ENCODE measurements at regions not wholly inside any gene's neighbourhood (a gene's known extent, or its start where the extent isn't known, plus 50 kb on each side); places are given as distances from the start of the nearest gene placed in this dataset.
"Not testable (repeated sequence)": the region's sequence is repeated elsewhere in the genome, so short reads cannot be mapped to it uniquely, and the experiment has no call there.

DNA sequence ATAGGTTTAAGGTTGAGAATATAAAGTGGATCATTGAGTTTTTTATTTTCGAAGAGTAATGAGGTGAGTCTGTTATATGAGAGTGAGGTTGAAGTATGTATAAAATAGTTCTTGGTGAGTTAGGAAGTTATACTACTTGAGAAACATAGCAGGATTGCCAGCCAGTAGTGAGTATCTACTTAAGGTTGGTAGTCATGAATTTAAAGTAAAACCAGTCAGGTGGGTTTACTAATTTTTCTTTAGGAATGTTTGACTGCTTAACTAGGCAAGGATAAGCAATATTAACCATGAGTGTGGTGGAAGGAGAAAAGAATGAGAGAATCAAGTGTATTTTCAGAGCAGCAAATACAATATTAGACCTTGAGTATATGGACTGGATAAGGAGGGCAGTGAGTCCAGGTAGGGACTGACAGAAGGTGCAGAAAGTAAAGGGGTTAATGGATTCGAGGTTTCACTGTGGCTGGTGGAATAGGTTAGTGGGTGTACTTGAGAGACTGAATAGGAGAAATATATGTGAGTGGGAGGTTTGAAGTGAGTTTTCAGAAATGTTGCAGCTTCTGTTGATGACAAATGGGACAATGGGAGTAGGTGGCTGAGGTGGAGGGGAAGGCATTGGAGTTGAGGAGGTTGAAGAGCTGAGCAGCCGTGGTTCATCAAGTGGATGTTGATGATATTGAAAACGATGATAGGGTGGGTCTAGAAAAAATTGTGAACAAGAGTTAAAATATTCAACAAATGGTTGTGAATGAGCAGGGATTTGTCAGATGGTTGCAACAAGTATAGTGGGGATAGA, 232.5 kb upstream of the ASCC3 start:
- no peak for DNase-seq (ENCODE audit: low spot score)

DNA sequence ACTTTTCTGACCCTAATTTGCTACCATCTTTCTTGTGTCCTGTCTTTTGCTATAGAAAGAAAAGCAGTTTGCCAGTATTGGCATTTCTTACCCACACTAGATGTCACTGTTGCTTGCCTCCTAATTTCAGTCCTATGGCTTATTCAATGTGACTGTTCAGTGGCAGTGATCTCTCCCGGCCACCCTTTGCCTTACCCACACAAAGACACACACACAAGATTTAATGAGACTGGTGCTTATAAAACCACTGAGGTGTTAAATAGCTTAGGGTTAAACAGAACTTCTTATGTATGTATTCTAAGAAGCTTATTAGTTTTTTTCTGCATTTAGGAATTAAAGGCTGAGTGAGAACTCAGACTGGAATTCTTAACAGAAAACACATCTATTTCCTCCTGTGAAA, 233.6 kb upstream of the ASCC3 start:
- DNase-seq (ENCODE audit: low spot score) = peak; percentile 64

DNA sequence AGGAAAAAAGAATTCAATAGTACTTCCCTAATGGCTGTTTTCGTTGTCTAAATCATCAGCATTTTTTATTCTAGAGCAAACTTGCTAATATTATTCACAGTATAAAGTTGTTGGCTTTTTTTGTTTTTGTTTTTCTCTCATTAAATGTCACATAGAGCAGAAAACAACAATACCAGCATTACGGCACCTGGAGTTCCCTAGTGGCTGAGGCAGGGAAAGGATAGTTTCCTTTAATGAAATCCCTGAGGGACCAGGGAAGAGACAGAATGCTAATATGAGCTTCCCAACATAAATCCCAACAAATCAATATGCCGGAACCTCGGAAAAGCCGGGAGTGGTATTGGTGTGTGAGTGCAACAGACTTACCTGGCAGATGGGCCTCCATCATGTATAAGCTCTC, 235.2 kb upstream of the ASCC3 start:
- no peak for DNase-seq (ENCODE audit: low spot score)

DNA sequence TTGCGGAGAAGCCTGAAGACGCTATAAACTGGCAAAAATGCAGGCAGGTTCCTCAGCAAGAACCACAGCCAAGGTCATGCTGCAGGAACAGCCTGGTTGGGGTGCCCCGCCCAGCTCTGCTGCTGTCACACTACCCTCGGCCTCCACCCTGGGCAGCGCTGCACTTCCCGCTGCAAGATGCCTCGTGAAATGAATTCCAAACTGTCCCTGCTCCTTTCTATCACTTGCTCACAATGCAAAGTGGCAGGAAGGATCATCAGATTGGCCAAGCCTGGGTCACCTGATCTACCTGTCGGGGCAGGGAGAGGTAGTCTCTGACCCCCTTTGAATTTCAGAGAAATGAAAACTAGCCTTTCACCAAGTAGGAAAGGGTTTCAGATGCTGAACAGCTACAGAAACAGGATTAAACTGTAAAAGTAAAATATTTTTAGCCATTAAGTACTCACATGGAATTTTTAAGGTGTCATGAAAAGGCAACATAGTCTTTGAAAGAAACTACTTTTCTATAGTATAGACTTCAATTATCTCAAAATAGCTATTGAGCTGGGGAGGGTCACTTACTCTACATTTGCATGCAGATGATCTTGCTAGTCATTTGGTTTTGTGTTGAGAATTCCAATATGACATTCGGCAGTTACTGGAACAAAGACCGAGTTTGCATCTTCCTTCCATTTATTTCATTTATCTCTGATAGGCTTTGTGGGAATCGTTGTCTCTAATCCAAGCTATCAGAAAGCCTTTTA, 236.4 kb upstream of the ASCC3 start:
- DNase-seq (ENCODE audit: low spot score) = peak; percentile 38

DNA sequence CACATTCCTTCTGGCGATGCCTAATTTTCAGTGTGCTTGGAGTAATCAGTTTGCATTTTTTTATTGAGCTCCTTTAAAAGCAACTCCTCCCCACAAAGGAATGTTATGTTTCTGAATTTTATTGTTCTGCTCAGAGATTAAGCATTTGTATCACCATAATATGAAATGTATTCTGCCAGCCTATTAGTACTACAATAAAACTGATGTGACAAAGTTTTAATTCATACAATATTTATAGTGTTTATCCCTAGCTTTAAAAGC, 236.9 kb upstream of the ASCC3 start:
- no peak for DNase-seq (ENCODE audit: low spot score)

DNA sequence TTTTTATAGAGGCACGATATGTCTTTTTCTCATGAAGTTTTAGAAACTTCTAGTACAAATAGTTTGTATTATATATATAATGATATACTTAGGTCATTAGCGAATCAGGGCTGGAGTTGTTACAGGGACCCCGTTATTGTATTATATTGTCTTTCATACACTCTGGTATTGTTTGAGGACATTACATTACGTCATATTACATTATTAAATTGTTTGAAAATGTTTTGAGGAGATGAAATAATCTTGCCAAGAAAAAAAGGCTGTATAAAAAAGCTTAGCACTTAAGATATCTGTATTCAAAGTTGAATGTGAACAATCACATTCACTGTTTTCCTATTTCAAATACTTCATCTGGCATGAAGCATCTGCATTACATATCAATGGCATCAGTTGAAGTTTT, 239.6 kb upstream of the ASCC3 start:
- DNase-seq (ENCODE audit: low spot score) = no peak

DNA sequence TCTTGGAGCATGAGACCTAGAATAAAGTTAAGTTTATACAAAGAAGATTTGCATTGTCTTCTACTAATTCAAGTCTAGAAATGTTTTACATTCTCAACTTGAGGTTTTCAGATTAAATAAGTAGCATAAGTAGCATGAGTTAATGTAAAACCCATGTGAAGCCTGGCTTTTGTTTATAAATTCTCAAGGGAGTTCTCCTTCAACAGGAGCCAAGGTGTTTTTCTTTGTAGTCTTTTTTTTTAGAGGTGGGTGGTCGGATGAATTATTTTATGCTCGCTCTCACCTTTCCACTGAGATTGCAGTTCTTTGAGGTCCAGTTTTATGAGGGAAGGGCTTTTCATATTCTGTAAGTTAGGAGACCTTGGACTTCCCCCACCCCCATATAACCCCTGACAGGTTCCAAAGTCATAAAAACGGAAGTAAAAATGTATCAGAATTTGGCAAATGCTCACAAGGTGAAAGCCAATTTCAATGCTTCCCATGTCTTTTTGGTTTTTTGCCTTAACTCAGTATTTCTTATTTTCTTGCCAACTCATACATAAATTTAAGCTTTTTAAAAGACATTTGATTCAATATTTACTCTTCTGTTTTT, 244.3 kb upstream of the ASCC3 start:
- DNase-seq (ENCODE audit: low spot score) = no peak

DNA sequence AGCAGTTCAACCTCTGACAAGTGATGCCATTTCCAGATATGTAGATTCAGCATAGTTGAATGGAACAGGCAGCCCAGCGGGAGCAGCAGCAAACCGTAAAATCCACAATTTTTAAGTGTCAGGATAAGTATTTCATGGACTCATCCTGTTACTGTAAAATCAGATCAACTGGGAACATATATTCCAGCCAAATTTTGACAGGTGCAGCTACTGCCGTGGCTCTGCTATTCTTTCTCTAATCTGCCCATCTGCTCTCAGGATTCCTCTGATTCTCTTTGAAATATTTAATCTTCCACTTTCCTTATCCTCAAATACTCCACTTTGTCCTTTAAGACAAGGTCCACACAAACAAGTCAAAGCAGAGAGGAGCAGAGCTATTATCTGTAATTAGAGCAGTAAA, 245.4 kb upstream of the ASCC3 start:
- no peak for DNase-seq (ENCODE audit: low spot score)

DNA sequence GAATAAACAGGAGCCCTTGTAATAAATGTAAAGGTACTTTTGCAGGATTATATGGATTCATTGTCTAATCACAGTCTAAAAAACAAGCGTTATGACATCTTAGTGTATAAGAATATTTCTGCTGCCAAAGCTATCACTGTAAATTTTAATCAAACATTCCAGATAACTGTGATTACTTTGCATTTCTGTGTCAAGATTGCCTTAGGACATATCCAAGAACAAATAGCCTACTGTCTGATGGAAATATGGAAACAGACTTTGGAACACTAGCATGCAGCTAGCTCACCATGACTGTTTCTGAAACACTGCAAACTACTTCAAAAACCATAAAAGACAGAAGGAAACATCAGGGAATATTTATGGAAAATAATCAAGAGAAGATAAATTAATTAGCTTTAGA, 248.7 kb upstream of the ASCC3 start:
- no peak for DNase-seq (ENCODE audit: low spot score)

DNA sequence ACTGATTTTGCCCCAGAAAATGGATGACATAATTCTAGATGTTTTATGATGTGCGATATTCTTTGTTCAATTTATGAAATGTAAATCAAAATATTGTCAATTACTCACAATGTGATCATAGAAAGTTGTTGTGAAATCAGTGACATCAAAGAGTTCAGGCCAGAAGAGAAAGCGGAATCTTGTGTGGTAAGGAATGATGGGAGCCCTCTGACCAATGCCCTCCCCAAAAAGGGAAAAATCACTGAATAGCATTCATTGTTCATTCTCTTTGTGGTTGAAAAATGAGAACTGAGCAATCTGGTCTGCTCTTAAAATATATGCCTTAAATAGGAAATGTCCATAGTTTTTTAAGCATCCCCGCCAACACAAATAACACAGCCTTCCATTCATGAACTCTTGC, 247.1 kb upstream of the GRIK2 start:
- DNase-seq (ENCODE audit: low spot score) = no peak

DNA sequence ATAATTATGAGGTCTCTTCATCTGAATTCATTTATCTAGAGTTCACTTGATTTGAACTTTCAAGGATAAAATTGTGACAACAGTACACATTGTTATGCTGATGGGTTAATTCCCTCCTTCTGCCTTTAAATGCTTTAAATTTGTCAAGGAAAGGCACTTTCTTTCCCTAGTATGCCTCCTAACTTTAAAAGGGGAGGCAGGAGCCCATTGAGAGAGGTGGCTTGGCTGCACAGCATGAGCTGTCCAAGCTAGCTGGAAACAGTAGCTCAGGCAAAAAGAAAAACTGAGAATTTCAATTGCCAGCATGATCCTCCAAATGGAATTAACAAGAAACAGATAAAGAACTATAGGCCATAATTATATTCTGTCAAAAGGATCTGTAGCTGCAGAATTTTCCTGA, 243.3 kb upstream of the GRIK2 start:
- no peak for DNase-seq (ENCODE audit: low spot score)

DNA sequence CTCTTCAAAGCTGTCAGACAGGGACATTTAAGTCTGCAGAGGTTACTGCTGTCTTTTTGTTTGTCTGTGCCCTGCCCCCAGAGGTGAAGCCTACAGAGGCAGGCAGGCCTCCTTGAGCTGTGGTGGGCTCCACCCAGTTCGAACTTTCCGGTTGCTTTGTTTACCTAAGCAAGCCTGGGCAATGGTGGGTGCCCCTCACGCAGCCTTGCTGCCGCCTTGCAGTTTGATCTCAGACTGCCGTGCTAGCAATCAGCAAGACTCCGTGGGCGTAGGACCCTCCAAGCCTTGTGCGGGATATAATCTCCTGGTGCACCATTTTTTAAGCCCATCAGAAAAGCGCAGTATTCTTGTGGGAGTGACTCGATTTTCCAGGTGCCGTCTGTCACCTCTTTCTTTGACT, 235.9 kb upstream of the GRIK2 start:
- not testable (repeated sequence) for DNase-seq (ENCODE audit: low spot score)

DNA sequence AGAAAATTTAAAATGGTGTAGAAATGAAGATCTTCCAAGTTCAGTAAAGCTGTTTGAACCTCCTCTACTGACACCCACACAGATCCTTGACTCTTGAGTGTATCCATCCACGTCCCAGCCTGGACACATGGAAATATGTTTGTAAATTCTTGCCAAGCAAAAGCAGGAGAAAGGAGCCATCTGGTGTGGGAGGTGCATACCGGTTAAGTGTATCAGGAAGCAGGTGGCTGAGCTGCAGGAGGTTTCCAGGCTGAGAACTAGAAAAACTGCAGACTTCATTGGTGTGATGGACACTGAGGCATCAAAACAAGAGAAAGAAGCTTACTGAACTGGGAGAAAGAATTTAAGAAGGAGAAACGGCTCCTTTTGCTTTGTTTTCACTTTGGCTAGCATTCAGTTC, 229.9 kb upstream of the GRIK2 start:
- no peak for DNase-seq (ENCODE audit: low spot score)

DNA sequence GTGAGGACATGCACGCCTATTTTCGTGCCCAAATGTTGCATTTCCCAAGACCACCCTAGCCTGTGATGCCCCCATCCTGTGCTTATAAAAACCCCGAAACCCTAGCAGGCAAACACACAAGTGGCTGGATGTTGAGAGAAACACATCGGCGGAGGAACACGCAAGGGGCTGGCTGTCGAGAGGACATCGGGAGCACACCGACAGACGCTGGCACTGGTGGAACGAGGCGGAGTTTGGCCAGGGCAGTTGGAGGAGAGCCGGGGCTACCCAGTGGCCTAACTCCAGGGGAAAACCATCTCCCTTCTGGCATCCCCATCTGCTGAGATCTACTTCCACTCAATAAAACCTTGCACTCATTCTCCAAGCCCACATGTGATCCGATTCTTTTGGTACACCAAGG, 225.9 kb upstream of the GRIK2 start:
- no peak for DNase-seq (ENCODE audit: low spot score)

DNA sequence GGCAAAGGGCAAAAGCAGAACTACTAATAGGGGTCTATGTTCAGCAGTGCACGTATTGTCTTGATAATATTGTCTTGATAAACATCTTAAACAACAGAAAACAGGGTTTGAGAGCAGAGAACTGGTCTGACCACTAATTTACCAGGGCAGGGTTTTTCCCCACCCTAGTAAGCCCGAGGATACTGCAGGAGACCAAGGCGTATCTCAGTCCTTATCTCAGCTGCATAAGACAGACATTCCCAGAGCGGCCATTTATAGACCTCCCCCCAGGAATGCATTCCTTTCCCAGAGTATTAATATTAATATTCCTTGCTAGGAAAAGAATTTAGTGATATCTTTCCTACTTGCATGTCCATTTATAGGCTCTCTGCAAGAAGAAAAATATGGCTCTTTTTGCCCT, 222.5 kb upstream of the GRIK2 start:
- not testable (repeated sequence) for DNase-seq (ENCODE audit: low spot score)

DNA sequence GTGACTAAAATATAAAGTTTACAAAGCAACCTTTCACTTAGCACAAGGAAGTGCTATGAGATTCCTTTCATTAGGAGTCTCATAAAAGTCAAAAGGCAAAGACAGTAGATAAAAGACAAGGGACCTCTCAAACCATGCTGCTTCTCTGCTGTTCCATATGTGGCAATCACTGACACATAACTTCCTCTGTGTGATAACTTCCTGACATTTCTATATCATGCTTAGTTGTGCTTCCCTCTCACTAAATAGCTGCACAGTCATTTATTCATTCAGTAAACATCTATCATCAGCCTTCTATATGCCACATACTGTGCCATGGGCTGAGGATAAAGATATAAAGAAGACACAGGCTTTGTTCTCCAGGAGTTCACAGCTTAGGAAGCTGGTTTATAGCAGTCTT, 214.8 kb upstream of the GRIK2 start:
- DNase-seq (ENCODE audit: low spot score) = no peak

DNA sequence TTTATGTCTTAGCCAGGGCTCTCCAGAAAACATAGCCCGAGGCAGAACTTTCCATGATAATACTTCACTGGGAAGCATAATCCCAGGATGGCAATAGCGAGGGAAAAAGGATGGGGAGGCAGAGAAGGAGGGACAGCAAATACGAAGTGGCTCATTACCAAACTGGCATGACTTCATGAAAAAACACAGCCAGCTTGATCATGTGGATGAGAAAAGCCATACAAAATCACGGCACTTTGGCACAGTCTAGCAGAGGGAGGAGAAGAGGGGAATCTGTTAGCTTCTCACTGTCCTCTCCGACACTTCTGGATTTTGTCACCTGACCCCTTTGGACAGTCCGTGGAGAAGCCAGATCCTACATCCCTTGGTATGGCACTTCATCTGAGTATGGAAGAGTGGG, 212.5 kb upstream of the GRIK2 start:
- no peak for DNase-seq (ENCODE audit: low spot score)

DNA sequence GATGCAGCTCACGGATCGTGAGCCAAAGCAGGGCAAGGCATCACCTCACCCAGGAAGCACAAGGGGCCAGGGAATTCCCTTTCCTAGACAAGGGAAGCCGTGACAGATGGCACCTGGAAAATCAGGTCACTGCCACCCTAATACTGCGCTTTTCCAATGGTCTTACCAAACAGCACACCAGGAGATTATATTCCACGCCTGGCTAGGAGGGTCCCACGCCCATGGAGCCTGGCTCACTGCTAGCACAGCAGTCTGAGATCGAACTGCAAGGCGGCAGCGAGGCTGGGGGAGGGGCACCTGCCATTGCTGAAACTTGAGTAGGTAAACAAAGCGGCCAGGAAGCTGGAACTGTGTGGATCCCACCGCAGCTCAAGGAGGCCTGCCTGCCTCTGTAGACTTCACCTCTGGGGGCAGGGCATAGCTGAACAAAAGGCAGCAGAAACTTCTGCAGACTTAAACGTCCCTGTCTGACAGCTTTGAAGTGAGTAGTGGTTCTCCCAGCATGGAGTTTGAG, 205.2 kb upstream of the GRIK2 start:
- DNase-seq (ENCODE audit: low spot score) = not testable (repeated sequence)

DNA sequence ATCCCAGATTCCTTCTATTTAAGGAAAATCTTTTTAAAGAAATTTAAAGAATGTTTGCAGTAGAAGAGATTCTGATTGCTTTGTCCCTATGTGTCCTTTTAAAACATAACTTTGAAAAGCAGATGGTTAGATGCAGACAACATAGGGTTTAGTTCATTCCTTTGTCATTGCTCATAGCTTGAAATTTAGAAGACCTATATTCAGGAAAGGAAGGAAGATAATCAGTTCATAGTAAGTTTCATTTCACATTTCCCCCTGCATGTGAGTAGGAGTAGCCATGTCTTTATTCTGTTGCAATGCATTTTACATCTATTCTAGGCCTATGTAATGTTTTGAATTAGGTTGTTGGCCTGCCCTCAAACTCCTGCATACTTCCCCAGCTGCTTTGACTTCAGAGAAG, 197.9 kb upstream of the GRIK2 start:
- peak; percentile 13 for DNase-seq (ENCODE audit: low spot score)

DNA sequence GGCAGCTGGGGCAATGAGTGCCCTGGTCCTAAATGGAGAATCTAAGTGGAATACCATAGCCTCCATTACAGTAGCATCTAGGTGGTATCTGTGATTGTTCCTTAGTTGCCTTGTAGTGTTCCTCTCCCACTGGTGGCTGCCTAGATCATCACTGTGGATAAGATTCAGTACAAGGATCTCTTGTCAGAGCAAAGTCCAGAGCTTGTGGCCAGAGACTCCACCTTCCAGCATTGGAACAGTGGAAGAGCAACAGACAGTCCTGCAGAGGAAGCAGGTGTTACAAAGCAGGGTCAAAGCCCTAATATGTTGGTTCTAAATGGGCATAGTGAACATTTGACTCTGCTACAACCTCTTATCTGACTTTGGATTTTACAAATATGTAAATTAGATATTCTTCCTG, 194.1 kb upstream of the GRIK2 start:
- no peak for DNase-seq (ENCODE audit: low spot score)

DNA sequence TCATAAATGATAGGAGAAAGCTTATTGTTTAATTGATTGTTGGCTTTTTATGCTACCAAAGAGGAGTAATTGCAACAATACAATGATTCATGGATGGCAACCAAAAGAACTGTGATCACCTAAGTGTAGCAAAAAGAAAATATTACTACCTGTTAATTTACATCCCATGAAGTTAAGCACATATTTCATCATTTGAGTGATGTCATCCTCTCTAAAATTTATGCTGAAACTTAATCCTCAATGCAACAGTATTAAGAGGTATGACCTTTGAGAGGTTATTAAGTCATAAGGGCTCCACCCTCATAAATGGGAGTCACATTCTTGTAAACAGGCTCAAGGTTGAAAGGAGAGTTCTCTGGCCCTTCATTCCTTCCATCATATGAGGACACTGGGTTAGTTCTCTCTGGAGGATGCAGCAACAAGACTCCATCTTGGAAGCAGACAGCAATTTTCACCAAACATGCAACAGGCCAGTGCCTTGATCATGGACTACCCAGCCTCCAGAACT, 190.6 kb upstream of the GRIK2 start:
- no peak for DNase-seq (ENCODE audit: low spot score)

DNA sequence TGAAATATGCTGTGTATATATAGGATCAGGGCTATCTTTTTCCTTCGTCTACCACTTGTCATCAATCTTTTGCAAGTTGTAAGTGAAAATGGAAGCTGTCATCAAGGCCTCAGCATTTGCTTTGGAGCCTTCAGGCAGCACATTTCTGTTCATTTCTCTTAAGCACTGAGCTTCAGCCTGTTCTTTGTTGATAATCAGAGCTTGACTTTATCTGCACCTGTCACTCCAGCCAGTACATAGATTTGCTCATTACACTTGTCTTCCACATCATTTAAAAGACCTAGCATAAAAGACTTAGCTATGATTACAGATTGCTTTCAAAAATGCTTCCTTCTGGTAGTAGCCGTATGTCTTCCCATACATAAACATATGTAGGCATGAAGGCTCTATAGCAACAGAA, 189.8 kb upstream of the GRIK2 start:
- DNase-seq (ENCODE audit: low spot score) = no peak

DNA sequence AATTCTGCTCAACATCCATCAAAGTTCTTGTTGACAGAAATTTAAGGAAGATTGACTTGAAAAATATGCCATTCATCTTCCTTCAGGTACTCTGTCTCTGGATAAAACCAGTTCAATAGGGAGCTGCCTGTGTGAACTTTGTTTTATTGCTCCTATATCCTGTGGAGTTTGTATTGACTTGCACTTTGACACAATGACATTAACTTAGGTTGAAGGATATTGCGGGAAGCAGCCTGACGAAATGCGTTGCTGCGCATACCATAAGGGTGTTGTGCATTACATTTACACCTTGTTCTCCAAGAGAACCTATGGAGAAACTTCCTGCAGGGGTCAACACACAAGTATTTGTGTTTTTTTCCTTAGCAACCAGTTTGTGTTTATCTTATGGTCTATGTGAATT, 185.4 kb upstream of the GRIK2 start:
- no peak for DNase-seq (ENCODE audit: low spot score)
